Skeletal muscle cell (primary cell): ENCODE measurements at regions not wholly inside any gene's neighbourhood (a gene's known extent, or its start where the extent isn't known, plus 50 kb on each side); places are given as distances from the start of the nearest gene placed in this dataset.

Source experiments
- DNase-seq: peaks from one replicate; pipeline ENCODE4 v3.0.0-alpha.2; 2010; ENCODE audit warnings: low read depth
- H3K4me3 ChIP-seq: 2 replicates; pipeline ENCODE4 v1.5.1; 2011; ENCODE audit warnings: low read depth, mild to moderate bottlenecking, control low read depth, low read length, moderate library complexity

DNA sequence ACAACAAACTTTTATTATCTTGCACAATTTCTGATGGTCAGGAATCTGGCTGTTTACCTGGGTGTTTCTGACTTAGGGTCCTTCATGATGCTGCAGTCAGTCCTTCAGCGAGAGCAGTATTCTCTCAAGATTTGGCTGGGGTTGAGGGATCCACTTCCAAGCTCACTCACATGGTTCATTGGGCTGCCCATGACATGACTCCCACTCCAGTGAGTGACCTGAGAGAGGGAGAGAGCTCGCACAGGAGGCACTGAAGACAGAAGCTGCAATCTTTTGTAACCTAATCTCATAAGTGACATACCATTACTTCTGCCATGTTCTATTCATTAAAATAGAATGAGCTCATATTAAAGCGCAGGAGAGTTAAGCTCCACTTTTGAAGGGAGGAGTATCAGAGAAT lies 212.6 kb downstream of the SPATA31D1 start:
- no peak for DNase-seq

DNA sequence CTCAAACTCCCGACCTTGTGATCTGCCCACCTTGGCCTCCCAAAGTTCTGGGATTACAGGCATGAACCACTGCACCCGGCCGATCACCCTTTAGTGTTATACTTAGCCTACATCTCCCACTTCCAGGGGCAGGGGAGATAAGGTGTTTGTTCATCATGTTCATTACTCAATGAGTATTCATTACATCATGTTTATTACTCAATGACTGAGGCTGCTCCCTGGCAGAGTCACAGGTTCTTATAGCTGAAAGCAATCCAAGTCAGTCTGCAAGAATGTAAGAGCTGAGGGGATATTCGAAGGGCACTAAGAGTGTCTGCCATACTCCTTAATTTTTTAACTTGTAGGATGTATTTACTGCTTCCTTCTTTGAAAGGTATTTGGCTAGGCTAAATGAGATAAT lies 214.2 kb downstream of the SPATA31D1 start:
- H3K4me3 ChIP-seq: no peak overlapping the region
- DNase-seq: peak; percentile 36

More for the DNA sequence above, 212.6 kb downstream of the SPATA31D1 start:
- no peak overlapping the region for H3K4me3 ChIP-seq

DNA sequence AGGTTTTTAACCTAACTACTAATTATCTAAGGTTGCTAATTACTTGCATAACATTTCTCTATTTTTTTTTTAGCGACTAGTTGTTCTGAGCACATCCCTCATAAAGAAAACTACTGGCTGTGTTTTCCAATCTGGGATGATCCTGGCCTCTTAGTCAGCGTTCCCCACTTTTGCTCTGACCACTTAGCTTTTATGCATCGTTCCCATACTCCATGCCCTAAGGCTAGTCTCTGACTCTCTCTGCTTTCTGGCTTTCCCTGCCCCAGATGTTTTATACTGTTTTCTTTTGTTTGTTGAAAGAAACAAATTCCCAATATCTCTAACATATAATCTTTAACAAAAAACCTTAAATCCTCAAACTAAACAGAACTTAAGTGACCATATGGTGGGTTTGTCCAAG lies 217.9 kb downstream of the SPATA31D1 start:
- DNase-seq: no peak
- H3K4me3 ChIP-seq: no peak overlapping the region

DNA sequence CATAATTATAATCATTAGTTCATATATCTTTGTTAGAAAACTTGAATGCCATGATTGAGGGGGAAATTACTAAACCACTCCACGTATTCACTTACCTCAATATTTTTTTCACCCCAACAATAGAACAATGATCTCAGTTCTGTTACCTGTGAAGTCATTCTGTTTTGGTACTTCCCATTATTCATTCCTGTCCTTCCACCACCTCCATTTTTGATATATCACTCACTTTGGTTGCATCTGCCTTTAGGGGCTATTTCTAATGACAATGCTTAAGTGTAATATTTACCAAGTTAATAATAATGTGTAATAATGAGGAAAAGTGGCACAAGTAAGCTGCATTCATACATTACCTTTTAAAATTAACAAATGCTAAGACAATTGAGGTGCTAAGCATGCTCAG lies 218.4 kb downstream of the SPATA31D1 start:
- DNase-seq: no peak
- no peak overlapping the region for H3K4me3 ChIP-seq

DNA sequence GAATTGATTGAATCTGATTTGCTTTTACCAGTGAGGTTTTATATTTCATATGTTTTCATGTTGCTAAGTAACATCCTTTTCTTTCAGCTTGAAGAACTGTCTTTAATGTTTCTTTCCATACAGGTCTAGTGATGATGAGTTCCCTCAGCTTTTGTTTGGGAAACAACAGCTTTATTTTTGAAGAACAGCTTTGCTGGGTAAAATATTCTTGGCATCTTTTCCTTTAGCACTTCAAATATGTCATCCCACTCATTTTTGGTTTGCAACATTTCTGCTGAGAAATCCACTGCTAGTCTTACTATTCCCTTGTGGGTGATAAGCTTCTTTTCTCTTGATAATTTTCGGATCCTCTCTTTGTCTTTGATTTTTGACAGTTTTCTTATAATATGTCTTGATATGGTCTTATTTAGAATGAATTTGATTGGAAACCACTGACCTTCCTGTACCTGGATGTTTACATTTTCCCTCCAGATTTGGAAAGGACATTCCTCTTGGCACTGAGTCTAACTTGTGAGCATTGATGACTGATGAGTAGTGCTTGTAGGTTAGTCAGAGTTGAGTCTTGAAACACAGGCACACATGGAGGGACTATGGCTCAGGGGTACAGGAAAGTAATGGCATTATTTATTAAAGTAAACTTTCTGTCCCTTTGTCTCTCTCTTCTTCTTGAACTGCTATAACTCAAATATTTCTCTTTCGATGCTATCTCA lies 220.3 kb downstream of the SPATA31D1 start:
- DNase-seq: no peak
- no peak overlapping the region for H3K4me3 ChIP-seq

DNA sequence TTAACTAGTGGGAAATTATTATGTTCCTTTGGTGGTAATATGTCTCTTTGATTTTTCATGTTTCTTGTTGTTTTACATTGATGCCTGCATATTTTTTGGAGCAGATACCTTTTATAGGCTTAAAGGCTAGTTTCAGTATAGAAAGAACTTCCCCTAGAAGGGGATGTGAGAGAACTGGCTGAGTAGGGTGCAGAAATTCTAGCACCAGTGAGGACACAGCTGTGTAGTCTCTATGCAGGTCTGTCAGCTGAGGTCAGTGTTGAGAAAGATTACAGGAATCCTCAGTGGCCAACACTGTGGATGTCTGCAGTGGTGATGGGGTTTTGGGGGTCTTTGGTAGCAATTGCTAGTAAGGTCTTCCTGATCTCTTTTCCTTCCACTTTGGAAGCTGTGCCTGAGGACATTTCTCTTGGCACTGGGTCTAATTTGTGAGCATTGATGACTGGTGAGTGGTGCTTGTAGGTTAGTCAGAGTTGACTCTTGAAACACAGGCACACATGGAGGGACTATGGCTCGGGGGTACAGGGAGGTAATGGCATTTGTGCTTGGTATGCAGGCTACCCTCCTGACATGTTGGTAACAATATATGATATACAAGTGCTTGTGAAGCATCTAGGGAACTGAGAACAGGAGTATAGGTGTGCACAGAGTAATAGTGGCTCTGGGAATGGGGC lies 221.4 kb downstream of the SPATA31D1 start:
- H3K4me3 ChIP-seq: no peak overlapping the region
- DNase-seq: no peak

DNA sequence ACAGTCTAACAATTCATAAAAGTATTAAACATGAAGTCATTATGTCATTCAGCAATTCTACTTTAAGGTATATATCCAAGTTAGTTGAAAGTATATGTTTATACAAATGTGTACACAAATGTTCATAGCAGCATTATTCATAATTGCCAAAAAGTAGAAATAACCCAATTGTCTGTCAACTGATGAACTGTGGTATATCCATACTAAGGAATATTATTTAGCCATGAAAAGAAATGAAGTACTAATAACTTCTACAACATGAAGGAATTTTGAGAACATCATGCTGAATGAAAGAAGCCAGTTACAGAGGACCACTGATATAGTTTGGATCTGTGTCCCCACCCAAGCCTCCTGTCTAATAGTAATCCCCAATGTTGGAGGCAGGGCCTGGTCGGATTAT lies 224.3 kb downstream of the SPATA31D1 start:
- no peak for DNase-seq
- no peak overlapping the region for H3K4me3 ChIP-seq

DNA sequence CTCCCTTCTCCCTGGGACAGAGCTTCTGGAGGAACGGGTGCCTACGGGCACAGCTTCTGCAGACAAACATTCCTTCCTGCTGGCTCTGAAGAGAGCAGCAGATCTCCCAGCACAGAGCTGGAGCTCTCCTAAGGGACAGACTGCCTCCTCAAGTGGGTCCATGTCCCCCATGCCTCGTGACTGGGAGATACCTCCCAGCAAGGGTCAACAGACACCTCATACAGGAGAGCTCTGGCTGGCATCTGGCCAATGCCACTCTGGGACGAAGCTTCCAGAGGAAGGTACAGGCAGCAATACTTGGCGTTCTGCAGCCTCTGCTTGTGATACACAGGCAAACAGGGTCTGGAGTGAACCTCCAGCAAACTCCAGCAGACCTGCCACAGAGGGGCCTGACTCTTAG lies 227.9 kb downstream of the SPATA31D1 start:
- DNase-seq: no peak
- no peak overlapping the region for H3K4me3 ChIP-seq

DNA sequence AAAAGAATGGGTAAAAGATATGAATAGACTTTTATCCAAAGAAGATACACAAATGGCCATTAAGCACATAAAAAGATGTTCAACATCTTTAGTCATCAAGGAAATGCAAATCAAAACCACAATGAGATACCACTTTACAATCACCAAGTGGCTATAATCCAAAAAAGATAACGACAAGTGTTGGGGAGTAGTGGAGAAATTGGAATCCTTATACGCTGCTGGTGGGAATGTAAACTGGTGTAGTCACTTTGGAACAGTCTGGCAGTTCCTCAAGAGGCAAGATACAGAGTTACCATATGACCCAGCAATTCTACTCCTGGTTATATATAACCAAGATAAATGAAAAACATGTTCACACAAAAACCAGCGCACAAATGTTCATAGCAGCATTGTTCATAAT lies 234.9 kb downstream of the SPATA31D1 start:
- no peak overlapping the region for H3K4me3 ChIP-seq
- DNase-seq: no peak

DNA sequence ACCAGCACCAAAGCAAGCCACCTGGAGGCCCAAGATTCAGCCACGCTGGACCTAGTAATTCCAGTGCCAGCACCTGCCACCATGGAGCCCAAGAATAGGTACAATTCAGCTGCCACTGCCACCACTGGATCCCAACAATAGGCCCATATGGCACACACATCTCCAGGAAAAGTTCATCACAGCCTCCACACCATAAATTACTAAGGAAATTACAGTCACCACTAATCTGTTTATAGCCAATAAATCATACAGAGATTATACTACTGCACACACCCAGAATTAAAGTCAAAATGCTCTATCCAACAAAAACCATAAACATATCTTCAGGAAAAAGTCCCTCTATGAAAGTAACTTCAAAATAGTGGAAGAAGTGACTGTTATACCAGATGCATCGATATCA lies 242.8 kb downstream of the SPATA31D1 start:
- DNase-seq: no peak
- no peak overlapping the region for H3K4me3 ChIP-seq

DNA sequence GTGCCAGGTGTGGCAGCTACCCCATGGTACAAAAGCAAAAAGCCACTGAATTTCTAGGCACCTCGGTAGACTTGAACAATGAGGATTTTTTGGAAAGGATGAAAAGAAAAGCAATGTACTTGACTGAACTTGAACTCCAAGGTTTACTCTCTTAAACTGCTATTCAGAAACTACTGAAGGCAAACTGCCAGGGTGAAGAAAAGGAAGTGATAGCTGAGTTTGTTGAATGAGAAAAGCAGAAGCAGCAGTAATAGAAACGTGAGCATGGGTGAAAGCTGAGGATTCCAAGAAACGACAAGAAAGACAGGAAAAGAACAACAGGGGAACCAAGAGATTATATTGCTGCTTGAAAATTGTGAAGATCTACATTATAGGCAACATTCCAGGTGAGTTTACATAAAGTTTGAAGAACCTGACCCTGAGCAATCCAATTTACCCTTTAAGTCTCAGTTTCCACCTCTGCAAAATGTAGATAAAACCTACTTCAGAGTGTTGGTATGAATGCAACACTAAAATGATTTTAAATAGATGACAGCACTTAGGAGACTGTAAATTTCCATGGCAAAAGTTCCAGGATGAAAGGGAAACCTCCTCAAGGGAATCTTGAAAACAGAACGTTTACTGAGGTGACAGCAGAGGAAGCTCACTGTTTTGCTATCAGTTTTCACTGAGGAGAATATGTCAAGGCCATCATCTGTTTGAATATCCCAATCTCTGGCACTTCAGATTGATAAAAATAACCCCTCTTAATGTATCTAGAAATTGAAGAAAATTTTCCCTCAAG lies 245.8 kb downstream of the SPATA31D1 start:
- no peak for DNase-seq
- H3K4me3 ChIP-seq: no peak overlapping the region

DNA sequence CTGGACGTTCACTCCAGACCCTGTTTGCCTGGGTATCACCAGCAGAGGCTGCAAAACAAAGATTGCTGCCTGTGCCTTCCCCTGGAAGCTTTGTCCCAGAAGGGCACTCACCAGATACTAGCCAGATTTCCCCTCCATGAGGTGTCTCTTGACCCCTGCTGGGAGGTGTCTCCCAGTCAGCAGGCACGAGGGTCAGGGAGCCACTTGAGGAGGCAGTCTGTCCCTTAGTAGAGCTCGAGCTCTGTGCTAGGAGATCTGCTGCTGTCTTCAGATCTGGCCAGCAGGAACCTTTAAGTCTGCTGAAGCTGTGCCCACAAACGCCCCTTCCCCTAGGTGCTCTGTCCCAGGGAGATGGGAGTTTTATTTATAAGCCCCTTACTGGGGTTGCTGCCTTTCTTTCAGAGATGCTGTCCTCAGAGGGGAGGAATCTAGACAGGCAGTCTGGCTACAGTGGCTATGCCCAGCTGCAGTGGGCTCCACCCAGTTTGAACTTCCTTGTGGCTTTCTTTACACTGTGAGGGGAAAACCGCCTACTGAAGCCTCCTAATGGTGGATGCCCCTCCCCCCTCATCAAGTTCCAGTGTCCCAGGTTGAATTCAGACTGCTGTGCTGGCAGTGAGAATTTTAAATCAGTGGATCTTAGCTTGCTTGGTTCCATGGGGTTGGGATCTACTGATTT lies 253.9 kb downstream of the SPATA31D1 start:
- DNase-seq: no peak
- H3K4me3 ChIP-seq: no peak overlapping the region

DNA sequence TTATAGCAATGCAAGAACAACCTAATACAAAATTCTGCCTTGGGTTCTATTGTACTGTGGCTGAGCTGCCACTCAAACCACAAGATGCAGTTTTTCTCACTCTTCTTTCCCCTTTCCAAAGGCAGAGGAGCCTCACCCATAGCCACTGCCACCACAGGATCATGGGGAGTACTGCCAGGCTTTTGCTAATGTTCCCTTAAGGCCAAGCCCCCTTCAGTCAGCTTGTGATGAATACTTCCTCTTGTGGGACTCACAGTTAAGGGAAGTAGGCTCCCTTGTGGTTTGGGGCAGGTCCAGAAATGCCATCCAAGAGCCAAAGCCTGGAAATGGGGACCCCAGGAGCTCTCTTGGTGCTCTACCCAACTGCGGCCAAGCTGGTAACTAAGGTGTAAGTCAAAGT lies 258.7 kb downstream of the SPATA31D1 start:
- no peak for DNase-seq
- no peak overlapping the region for H3K4me3 ChIP-seq

DNA sequence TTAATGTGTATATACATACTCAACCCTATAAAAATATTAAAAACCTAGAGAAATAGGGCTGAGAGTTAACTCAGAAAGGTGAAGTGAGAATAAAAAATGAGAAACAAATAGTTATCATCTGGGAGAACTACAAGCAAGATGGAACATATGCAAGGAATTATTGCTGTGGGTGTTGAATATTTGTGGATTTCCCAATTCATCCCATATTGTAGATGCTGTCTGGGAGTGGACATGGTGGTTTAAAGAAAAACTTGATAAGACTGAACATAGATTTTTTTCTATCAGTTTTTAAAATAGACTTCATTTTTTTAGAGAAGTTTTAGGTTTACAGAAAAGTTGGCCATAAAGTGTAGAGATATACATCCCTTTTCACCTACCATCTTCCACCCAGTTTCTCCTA lies 263.5 kb downstream of the SPATA31D1 start:
- DNase-seq: no peak
- no peak overlapping the region for H3K4me3 ChIP-seq

DNA sequence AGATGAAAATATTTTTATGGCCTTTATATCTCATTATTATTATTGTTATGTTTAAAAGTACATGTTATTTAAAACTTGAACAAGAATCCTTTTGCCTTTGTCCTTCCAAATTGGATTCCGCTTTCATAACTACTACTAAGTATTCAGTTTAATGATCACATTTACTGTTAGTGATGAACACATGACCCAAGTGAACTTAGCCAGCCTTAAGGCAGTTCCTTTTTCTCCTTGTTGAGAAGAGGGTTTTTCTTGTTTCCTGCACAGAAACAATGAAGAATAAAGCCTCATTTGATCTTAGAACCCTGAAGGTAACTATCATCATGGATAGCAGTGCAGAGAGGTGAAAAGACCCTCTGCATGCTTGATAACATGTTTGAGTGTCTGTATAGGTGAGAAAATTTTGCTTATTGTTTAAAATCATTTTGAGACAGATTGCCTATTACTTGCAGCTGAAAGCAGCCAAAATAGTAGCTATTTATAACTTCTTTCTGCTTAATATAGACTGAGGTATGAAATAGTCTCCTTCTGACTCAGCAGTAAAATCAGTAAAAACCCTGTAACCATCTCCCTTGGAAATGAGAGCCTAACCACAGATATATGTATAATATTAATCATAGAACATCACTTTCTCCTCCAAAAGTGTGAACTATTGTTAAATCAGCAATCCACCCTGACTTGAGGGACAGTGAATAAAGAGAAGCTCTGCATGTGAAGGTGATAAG lies 266.2 kb downstream of the SPATA31D1 start:
- no peak overlapping the region for H3K4me3 ChIP-seq
- DNase-seq: no peak

DNA sequence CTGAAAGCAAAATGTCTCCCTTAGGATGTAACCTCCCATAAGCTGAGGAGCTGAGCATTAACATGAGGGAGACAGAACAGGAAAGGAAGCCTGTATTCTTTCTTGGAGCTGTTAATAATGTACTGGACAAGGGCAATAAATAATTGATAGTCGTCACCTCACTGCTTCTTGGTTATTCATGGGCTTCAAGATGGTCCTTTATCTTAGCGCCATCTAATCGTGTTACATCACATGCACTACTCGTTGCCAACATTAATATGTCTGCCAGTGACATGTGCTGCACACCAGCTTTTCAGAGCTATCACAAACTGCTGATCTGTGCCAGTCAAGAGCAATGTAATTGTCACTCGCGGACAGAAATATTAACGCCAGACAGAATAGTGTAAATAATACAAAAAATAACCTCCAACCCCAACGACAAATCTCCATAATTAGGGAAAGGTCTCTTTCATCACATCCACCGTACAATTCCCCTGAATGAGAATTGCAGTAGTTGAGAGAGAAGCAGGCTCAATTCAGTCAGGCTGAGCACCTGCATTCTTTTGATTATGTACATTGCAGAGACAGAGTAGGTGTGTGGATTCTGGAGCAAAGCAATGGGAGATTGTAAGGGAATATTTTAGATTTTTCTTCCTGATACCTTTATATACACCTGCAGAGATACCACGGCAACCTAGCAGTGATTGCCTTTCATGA lies 267.1 kb downstream of the SPATA31D1 start:
- DNase-seq: no peak
- no peak overlapping the region for H3K4me3 ChIP-seq

DNA sequence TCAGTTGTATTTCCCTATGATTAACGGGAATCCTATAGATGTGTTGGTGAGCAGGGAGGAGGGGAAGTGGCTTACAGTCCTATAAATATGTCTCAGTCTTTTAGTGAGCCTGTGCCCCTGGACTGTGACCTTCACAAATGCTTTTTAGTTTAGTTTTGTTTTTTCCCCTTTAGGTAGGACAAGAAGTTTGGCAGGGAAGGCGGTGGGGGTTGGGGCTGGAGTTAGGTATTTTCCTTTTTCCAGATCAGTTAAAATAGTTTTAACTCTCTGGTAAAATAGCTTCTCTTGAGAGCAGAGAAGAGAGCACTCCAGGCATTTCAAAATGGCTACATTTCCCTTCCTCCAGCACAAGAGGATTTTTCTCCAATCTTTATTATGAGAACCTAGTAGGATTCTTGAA lies 272.1 kb downstream of the SPATA31D1 start:
- no peak overlapping the region for H3K4me3 ChIP-seq
- no peak for DNase-seq

DNA sequence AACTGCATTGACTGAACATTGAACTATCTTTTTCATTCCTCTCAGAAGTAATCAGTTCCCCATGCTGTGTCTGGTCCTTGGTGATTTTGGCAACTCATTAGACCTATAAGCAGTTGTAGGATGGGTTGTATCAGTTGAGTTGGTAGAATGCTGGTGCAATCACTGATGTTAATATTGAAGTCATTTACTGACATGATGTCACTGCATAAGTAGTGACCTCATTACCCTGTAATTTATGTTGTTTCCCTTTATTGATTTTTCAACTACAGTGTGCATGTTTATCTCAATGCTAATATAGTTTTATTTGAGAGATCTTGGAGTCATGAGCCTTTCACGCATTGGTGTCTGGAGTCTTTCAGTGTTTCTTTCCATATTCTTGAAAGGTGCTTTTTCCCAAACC lies 275.0 kb downstream of the SPATA31D1 start:
- no peak for DNase-seq
- H3K4me3 ChIP-seq: no peak overlapping the region

DNA sequence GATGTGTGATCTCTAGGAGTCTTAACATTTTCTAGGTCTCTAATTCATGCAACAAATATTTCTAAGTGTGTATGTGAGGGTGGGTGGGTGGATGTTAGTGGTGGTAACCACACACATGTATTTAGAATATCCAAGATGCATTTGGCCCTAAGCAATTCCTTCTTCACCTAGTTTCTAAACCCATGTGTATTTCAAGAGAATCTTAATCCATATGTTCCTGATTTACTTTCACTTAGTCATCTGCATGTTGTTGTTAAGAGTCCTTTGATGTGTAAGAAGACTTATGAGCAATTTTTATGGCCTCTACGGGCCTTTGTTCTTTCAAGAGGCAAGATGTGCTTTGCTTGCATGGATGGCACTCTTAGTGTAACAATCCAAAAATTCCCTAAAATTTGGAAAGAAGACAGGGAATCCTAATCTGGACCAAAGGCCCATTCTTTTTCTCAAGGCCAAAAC lies 282.6 kb downstream of the SPATA31D1 start:
- DNase-seq: peak; percentile 79

More for the DNA sequence above, 282.6 kb downstream of the SPATA31D1 start:
- no peak overlapping the region for H3K4me3 ChIP-seq
